Pancreas (tissue), 10 donors: ENCODE measurements at regions not wholly inside any gene's neighbourhood (a gene's known extent, or its start where the extent isn't known, plus 50 kb on each side); places are given as distances from the start of the nearest gene placed in this dataset.

Source experiments
- ATAC-seq, 4 donors: fragments of 200-7000 bp; cut with Tn5 transposase; one replicate each; pipeline versions ENCODE4 v1.8.0 to v1.9.1; 2020; ENCODE audit warnings: mild to moderate bottlenecking in 4 of 4, moderate library complexity in 4 of 4
- DNase-seq, 6 donors: peaks; one replicate each; pipeline ENCODE4 v3.0.0-alpha.2; 2020
- FAIRE-seq: peaks from 2 replicates; lab custom pipeline; 2012; peaks lifted over from hg19 to GRCh38; lab: Jason Lieb, UNC
- H3K27ac ChIP-seq, 4 donors: fragments of 200-600 bp; sonication (generic); 1 replicate in 3 of 4; 2 replicates in 1 of 4; pipeline versions ENCODE4 v1.5.0 to v1.8.0; 2020
- H3K27me3 ChIP-seq, 4 donors: fragments of 200-600 bp; one replicate each; pipeline ENCODE4 v1.8.0; 2021
- H3K36me3 ChIP-seq, 3 donors: fragments of 200-600 bp; sonication (generic) in 1 of 3; one replicate each; pipeline versions ENCODE4 v1.5.0 to v1.8.0; 2020 to 2021
- H3K4me1 ChIP-seq, 3 donors: fragments of 200-600 bp; one replicate each; pipeline ENCODE4 v1.8.0; 2021
- H3K4me3 ChIP-seq, 4 donors: fragments of 200-600 bp; sonication (generic) in 2 of 4; one replicate each; pipeline versions ENCODE4 v1.5.0 to v1.8.0; 2020 to 2021
- H3K9me3 ChIP-seq, 4 donors: fragments of 200-600 bp; one replicate each; pipeline ENCODE4 v1.8.0; 2021
- CTCF ChIP-seq, 4 donors: fragments of 200-600 bp; sonication (generic) in 3 of 4; IDR thresholded peaks; one replicate each; pipeline versions ENCODE4 v1.5.0 to v1.8.0; 2021; ENCODE audit warnings: antibody characterized with exemption in 4 of 4
- WGBS, 2 donors: extraction: QIAGEN DNeasy Blood & Tissue Kit; methylation state at CpG; one replicate each; pipeline ENCODE4 v1.1.7; 2013; 5-methylcytosine and 5-hydroxymethylcytosine counted together
- intact Hi-C, 3 donors: fragments of 100-400 bp; cut with DNase I; formaldehyde crosslinking; loops; one replicate each; pipeline versions ENCODE4 v1.11.1 to v1.14.2; 2022
- donor health status: healthy with polysubstance abuse.
- donor health status: DM: no; HTN: no; CAD: no; lungs with moderate emphysema.
- donor health status: DM: no; HTN: no; CAD: no.
- donor health status: control.
- donor health status: control.
- donor health status: Bipolar disorder and iron deficiency.
- donor health status: DM: yes; HTN: yes; CAD: no.
- donor health status: DM: no; HTN: no; CAD: no.
- donor health status: DM: no; HTN: no; CAD: no.
- donor health status: DM: yes; HTN: yes; CAD: no.

GRCh38 chr12:126228936-126229335 lies 1163.7 kb downstream of the AACS start:
- H3K4me1 ChIP-seq = peaks cover 0 to 13% (median 0%) of the 10 kb centered on the region in 3 donors
- intact Hi-C loops = no loop called here
- no peaks in the 10 kb centered on the region for H3K9me3 ChIP-seq
- H3K27me3 ChIP-seq = no peaks in the 10 kb centered on the region
- WGBS, 2 donors = 17 to 18% methylated on average over 2 of the region's 2 CpGs
- DNase-seq (no peak), FAIRE-seq (no peak), ATAC-seq (peak in 2 of 4 donors; percentile 58 to 59)
- no peaks in the 10 kb centered on the region for H3K36me3 ChIP-seq
- H3K27ac ChIP-seq = no peak overlapping the region
- no peak for TF ChIP-seq CTCF (IDR thresholded peaks at IDR 0.05)
- H3K4me3 ChIP-seq = no peak overlapping the region

GRCh38 chr12:126232711-126233110 lies 1167.5 kb downstream of the AACS start:
- FAIRE-seq = no peak
- Histone ChIP-seq H3K36me3 (no peaks in the 10 kb centered on the region), H3K9me3 (no peaks in the 10 kb centered on the region), H3K27ac (no peak overlapping the region), H3K4me3 (no peak overlapping the region), H3K27me3 (no peaks in the 10 kb centered on the region), H3K4me1 (peaks cover 0 to 13% (median 0%) of the 10 kb centered on the region in 3 donors)
- intact Hi-C loops = no loop called here
- WGBS, 2 donors = 88 to 89% methylated on average over 3 of the region's 3 CpGs
- TF ChIP-seq CTCF (IDR thresholded peaks at IDR 0.05) = no peak
- no peak for ATAC-seq
- DNase-seq = no peak

GRCh38 chr12:126233625-126234024 lies 1168.4 kb downstream of the AACS start:
- ATAC-seq = no peak
- FAIRE-seq = no peak
- no peak for DNase-seq
- WGBS, 2 donors = 69 to 75% methylated on average over 3 of the region's 3 CpGs
- Histone ChIP-seq H3K36me3 (no peaks in the 10 kb centered on the region), H3K4me1 (peaks cover 0 to 4% (median 0%) of the 10 kb centered on the region in 3 donors), H3K27me3 (no peaks in the 10 kb centered on the region), H3K27ac (no peak overlapping the region), H3K9me3 (no peaks in the 10 kb centered on the region), H3K4me3 (no peak overlapping the region)
- TF ChIP-seq CTCF (IDR thresholded peaks at IDR 0.05) = no peak
- intact Hi-C loops = no loop called here

GRCh38 chr12:126243814-126244440 lies 1178.7 kb downstream of the AACS start:
- Histone ChIP-seq H3K27ac (no peak overlapping the region), H3K9me3 (no peaks in the 10 kb centered on the region), H3K4me1 (no peaks in the 10 kb centered on the region), H3K27me3 (no peaks in the 10 kb centered on the region), H3K4me3 (no peak overlapping the region), H3K36me3 (no peaks in the 10 kb centered on the region)
- ATAC-seq (no peak), DNase-seq (no peak), FAIRE-seq (no peak)
- intact Hi-C loops = no loop called here
- TF ChIP-seq CTCF (IDR thresholded peaks at IDR 0.05) = no peak
- 86 to 87% methylated on average over 4 of the region's 4 CpGs for WGBS, 2 donors

GRCh38 chr12:126247936-126248335 lies 1182.7 kb downstream of the AACS start:
- intact Hi-C loops = no loop called here
- H3K27ac ChIP-seq = no peak overlapping the region
- no peak for ATAC-seq
- DNase-seq = no peak
- H3K4me1 ChIP-seq = no peaks in the 10 kb centered on the region
- H3K9me3 ChIP-seq = no peaks in the 10 kb centered on the region
- 94 to 95% methylated on average over 1 of the region's 1 CpG for WGBS, 2 donors
- TF ChIP-seq CTCF (IDR thresholded peaks at IDR 0.05) = no peak
- H3K36me3 ChIP-seq = no peaks in the 10 kb centered on the region
- no peak overlapping the region for H3K4me3 ChIP-seq
- no peak for FAIRE-seq
- H3K27me3 ChIP-seq = no peaks in the 10 kb centered on the region
